Smooth muscle cell of the brain vasculature (primary cell): ENCODE measurements at regions not wholly inside any gene's neighbourhood (a gene's known extent, or its start where the extent isn't known, plus 50 kb on each side); places are given as distances from the start of the nearest gene placed in this dataset.

ENCODE experiments used
- DNase-seq: peaks from one replicate; pipeline ENCODE4 v3.0.0-alpha.2; 2012; ENCODE audit warnings: low read depth, low spot score

DNA sequence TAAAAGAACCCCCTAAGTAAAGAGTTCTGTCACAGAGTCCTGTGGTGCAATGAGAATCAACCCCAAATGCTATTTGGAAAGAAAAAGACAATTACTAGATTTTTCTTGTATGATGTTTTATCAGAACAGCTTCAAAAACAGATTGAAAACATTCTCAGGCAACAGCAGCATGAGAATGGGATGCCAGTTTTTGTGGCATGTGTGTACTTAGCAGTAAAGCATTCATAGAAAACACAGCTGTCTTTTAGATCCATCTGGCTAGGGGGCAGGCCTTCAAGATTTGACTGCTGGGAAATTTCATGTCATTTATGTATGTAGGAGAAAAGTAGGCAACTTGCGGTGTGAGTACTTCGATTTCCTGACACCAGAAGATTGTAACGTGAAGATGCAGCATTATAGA is 170.5 kb upstream of the HTR2A start:
- DNase-seq: peak; percentile 39

DNA sequence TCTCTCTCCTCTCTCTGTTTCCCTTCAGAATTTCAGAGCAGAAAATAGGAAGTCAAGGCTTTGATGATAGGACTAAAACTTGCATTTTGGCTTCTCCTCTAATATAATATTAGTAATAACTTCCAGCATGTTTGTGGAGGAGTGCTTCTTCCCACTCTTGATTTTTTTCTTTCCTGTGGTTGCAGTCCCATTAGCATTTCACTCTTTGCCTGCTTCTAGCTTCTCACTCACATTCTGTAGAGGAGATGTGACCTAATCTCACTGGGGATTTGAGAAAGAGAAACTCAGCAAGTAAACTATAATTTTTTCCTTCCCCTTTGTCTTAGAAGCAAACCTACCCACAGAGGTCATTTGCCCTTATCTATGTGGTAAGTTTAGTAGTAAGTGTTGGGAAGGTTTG is 169.4 kb upstream of the HTR2A start:
- peak; percentile 23 for DNase-seq

DNA sequence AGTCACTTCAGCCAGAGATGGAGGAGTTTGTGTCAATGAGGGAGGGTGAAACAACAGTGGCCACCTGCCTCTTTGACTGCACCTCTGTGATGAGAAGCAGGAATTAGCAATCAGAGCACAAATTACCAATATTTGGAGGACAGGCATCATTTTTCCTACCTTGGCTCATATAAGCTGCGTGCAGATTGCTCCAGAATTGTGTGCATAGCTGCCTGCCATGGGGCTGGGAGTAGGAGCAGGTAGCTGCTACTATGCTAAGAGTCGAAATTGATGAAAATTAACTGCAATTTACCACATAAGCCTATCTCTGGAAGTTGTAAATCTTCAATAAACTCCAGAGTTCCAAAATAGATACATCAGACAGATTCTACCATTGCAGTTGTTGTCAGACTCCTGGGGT is 167.5 kb upstream of the HTR2A start:
- no peak for DNase-seq

DNA sequence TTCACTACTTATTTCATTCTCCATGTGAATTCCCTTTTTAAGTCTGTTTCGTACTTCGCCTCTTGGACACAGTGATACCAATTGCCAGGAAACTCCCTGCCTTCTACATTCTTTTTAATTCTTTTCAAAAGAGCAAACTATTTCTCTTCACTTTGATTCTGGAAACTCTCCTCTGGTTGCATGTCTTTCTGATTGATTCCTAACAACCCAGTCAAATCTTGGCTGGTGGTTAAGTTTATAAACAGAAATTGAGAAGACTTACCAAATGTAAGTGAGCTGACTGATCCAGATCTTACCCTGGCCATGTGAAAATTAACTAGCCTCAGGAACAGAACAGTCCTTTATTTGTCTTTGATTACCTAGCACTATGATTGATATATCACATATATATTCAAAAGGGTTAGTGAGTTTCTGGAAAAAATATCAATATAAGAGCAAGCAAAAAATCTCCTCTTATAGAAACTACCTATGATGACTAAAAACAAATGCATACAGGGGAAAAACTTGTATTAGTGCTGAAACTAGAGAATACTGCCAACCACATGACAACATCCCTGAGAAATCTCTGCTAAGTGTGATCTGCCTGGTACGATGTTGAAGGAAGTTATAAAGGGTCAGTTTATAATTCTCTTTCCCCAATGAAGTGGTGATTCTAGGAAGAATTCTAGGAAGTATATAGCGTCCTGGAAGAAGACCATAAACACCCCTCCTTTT is 152.6 kb upstream of the HTR2A start:
- DNase-seq: no peak

DNA sequence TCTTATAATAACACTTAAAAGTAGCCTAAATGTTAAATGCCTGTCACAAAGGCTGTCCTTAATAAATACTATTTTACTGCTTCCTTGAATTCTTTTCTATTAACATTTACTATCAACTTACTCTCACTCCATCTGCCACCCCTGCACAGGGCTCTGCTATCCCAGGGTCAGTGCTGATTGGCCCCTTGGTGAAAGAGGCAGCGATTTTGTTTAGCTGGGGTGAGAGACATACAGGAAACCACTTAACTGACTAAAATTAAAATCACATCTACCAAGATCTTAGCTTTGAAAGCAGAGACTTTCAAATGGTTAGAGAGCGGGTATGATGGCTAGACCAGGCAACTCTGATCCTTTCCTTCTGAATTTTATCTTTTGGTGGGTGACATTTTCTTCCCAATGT is 149.9 kb upstream of the HTR2A start:
- no peak for DNase-seq

DNA sequence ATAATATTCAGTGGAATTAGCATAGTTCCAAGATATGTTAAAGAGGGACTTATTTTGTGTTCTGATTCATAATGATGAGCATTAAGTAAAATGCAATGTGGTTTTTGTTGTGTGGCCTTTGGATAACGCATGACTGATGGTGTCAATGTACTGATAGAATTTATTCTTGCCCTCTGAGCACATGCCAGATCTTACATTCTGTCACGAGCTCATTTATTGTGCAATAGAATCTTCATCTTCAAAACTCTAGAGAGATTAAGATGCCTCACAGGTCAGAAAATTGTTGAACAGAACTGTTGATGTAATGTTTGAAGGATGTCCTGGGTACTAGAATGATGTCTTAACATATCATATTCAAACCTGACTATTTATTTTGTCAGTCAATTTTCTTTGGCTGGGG is 148.0 kb upstream of the HTR2A start:
- DNase-seq: no peak

DNA sequence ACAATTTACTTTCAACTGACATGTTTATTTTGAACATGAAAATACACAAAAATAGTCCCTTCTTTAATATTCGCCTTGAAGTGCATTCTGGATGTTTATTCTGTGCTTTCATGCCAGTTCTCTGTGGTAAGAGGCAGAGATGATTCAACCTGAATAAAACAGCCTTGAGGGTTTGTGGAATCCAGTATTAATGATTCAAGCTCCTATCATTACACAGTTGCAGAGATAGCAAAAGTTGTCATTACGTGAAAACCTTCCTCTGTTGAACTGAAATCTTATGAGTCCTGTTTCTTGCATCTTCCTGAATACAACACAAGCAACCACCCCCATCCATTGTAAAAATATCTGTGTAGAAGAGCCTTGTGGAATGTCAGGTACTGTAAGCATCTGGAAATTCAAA is 142.3 kb upstream of the HTR2A start:
- no peak for DNase-seq

DNA sequence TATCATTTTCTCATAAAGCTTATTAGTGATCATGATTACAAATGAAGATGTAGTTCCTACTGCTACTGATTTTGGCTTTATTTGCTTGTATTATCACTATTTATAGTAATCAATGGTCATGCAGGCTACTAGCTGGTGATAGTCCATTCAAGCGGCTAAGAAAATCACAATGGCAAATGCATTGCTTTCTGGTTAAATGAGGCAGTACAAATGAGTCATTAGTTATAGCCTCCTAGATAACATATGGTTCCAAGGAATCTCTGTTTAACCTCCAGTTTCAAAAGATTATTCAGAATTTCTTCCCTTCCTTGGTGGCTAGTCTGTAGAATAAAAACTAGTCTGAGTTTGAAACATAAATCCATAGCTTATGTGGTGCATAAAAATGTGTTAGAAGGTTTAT is 141.3 kb upstream of the HTR2A start:
- DNase-seq: no peak

DNA sequence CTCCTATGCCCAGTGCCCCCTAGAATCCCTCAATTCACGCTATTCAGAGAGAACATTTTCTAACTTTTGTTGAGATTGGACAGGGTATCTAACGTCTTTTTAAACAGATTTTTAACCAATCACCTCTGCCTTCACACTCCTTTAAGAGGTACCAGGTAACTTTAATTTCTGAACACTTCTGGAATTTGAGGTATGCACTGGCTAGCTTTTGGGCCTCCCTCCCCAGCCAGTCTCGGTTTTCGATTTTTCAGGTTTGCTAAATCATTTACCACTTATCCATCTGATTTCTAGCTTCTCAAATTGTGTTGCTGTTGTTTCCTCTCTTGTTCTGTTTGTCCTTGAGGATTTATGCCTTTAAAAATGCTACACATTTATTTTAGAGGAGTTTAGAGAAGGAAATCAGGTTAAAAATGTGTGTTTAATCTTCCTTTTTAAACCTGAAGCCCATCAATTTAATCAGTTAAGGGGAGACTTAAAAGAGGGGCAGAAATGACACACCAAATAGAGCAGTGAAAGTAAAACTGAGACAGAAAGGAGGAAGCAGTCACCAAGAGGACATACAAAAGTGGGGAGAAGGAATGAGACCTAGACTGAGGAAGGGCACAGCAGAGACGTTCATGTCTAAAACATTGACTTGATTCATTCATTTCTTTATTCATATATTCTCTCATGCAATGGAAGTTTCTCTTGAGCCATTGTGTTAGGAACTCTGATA is 139.6 kb upstream of the HTR2A start:
- DNase-seq: no peak

DNA sequence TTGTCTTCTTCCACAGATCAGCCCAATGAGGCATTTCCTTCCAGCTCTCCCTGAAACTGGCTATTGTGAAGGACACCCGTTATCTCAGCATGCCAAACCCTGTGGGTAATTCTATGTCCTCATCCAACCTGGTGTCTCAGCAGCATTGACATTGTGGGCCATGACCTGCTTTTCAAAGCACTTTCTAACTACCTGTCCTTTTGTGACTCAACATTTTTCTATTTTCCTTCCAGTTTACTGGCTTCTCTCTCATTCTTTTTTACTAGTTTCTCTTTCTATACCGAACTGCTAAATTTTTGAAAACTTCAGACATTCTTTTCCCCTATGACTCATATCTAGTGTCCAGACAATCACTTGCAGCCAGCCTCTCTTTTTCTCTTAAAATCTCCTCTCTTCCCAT is 136.4 kb upstream of the HTR2A start:
- DNase-seq: no peak

DNA sequence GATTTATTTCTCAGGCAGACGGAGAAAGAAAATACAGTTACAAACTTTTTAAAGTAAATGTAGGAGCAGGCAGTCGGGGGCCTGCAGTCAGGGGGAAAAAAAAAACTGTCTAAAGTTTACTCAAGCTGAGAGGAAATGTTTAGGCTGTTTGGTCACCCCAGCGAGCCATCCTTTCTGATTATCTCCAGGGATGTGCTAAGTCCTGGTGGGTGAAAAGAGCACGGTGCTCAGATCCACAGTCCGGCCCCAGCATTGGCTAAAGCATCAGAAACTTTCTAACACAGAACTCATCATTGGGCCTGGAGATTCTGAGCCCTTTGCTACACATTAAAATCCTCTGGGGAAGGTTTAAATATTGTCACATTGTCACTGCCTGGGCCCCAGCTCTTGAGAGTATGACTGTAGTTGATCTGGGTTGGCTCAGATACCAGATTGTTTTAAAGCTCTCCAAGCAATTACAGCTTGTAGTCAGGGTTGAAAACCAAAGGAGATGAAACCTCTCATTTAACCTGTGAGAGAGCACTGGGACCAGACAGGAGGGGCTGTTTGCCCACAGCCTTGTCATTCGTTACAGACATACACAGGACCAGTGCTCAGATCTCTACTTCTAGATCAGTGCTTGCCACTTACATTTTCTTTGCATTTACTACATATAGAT is 131.1 kb upstream of the HTR2A start:
- no peak for DNase-seq

DNA sequence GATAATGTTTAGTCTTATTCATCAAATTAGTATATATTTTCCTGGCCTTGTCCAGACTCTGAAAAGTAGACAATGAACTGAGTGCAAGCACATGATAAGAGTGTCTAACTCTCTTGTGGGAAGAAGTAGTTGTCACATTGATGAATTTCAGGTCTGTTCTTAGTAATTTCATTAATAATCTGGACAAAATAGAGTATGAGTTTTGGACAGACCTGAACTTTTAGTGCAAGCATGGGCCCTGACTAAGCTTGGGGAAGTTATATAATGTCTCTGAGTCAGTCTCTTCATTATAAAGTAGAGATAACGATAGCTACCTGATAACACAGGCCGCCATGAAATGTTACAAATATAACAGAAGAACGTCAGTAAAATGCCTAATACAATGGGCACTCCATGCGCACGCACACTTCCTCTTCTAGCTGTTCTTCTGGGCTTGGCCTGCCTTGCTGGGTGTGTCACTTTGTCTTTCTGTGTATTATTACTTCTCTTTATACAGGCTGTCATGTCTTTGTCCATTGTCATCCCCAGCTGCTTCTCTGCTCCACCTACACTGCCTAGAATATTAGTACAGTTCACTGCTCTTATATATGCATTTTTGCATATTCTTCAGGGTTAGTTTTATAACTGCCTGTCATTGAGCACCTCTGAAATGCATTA is 129.1 kb upstream of the HTR2A start:
- no peak for DNase-seq

DNA sequence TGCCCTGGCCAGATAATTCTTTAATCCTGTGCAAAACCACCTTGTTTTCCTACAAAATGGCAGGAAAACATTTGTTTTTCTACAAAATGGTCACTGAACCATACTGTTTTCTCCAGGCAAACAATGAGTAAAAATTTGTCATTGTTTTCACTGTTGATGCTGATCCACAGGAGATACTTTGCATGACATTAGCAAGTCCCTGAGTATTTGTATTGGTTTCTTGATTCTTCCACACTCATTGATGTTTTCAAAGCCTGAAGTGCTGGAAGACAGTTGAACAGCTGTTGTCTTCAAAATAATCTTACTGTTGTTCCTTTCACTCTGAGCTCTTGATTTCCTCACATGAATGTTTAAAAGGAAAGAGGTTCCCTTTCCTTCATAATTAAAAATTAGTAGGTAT is 123.1 kb upstream of the HTR2A start:
- DNase-seq: no peak

DNA sequence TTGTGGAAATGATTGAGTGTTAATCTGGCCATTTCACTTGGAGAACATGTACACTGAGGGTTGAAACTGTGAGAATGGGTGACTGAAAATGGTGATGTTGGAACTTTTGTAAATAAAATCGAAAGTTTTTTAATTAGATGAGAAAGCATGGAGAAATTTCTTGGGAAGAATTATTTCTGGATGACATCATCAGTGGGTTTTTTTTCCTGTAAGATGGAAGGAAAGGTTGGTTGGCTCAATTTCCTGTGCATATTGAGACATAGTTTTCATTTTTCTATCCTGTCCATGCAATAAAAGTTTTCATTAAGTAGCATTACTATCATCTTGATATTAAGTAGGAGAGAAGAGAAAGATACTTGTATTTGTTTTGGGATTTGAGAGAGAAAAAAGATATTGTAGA is 120.6 kb upstream of the HTR2A start:
- no peak for DNase-seq

DNA sequence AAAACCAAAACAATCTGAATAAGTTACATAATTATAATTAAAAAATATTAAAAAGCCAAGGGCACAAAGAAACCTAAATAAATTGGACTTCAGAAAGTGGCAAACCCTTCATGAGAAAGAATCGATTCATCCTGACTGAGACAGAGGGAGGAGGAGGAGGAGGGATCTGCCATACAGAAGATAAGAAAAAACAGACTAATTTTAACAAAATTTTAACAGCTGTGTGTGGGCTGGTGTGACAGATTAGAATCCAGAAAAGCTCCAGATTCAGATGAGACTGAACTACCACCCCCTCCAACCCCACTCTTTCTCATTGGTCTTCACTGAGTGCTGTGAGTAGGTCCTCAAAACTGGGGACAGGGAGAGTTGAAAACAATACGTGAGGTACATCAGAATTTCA is 111.5 kb upstream of the HTR2A start:
- no peak for DNase-seq

DNA sequence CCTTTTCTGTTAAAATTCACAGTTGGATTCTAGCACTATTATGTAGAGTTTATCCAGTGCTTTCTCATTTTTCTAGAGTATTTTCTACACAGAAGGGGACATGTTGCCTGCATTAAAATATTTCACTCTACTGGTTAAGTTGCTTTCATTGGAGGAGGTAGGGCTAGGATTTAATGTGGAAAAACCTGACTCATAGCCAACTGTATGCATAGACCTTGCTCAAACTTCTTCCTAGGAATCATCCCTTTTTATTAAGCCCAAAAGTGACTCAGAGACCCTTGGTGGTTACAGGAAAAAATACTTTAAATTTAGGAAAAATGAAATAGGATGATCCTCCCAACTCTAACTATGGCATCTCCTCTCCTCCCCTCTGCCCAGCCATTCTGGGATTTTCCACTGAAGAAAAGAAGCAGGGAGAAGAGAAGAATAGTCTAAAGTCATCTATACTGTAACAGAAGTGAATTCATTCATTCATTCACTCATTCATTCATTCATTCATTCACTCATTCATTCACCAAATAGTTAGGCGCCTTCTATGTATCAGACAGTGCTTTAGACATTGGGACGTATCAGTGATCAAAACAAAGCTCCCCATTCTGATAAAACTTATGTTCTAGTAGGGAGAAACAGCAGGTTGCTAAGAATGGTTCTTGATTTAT is 109.0 kb upstream of the HTR2A start:
- DNase-seq: no peak

DNA sequence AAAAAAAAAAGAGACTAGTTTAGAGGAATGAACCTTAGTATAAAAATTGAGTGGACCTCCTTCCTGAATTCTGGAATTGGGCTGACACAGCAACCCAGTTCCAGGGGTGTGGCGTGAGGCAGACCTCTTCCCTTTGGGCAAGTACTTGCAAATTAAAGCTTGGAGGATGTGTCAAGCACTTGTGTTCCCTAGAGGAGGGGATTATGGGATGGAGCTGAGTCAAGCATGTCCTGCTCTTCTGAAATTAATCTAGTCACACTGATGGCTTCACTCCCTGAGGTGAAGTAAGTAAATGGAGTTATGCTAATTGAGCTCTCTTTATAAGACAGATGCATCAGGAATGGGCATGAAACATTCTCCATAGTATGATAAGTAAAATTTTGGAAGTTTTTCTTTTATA is 107.7 kb upstream of the HTR2A start:
- DNase-seq: no peak

DNA sequence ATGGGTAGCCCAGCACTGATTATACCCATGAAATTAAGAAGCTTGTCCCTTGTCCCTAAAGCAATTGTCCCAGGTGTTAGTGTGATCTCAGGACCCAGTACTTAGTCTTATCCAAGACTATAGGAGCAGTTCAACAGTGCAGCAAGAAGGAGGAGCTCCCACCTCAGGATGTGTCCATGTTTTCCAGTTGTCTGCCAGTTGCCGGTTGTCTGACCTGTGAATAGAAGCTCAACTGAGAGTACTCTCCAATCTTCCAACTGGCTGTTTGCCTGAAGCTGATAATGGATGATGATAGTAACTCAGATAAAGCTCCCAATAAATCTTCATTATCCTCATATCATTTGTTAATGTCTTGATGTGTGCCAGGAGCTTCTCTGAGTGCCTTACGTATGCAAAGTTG is 107.2 kb upstream of the HTR2A start:
- no peak for DNase-seq

DNA sequence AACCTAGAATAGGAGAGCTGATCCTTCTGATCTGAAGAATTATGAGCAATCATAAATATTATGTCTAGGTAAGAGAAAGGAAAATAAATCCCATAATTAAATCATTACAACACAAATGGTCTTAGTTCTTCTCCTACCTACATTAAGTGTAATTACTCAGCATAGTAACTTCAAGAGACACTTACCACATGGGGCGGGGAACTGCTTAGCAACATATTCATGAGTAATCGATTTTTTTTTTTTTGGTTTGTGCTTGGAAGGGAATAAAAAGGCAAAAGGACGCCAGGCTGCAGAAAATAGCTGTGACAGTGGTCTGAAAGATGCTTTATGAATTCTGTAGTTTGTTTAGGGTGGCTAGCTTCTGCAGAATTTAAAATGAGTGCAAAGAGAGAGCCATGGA is 103.3 kb upstream of the HTR2A start:
- no peak for DNase-seq

DNA sequence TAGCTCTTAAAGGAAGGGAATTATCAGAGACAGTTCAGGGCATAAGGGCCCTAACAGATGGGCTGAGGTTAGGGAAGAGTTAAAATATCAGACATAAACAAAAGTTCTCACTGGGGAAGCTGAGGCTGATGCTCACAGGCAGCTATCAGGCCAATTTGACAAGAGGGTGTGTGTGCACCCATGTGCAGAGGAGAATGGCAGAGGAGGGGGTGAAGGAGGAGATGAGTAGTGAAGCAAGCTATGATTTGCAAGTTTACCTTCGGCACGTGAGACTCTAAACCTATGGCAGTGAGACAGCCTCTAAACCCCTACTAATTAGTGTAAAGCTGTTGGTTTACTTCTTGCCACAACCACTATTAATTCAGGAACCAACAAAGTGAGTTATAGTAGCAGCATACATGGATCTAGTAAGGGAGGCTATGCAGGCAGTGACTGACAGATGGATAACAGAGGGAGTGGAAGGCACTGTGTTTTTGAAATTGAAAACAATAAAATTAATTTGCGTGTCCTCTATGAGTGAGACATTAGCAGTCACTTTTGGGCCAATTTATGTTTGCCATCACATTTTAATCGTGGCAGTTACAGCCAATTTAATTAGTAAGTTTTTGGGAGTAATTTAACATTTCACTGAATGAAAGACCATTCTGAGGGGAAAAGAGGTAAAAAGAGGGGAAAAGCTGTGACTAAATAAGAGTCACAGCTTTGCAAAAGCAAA is 99.6 kb upstream of the HTR2A start:
- no peak for DNase-seq

DNA sequence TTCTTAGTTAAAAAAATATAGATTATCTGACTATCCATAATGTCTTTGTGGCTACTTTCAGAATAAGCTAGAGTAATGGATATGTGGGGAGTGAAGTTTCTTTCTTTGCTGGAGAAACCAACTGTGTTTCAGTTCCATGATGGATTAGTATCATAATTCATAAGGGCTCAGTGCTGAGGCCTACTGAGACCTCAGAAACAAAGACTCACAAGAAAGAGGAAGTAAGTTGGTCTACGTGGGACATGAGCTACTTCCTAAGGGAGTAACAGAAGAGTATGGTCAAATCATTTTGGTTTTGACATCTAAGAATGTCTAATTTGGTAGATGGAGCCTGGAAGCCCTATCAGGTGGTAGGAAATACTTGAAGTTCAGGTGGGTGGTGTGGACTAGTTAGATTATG is 99.0 kb upstream of the HTR2A start:
- no peak for DNase-seq
